Liver (tissue), 3 donors: ENCODE measurements at regions not wholly inside any gene's neighbourhood (a gene's known extent, or its start where the extent isn't known, plus 50 kb on each side); places are given as distances from the start of the nearest gene placed in this dataset.

Experiments
- ATF3 ChIP-seq: IDR thresholded peaks from 2 replicates; pipeline ENCODE4 v1.6.1; 2016; ENCODE audit warnings: antibody characterized with exemption
- CTCF ChIP-seq: fragments of 150-350 bp; IDR thresholded peaks from 2 replicates; pipeline ENCODE4 v1.5.1; 2017; ENCODE audit warnings: improper control_type of control experiment, low read depth, low read length; ENCODE audit not compliant: missing input control
- GABPA ChIP-seq, 2 donors: IDR thresholded peaks in 1 of 2; conservative IDR thresholded peaks in 1 of 2; 2 replicates each; pipeline ENCODE4 v1.6.1; 2016; ENCODE audit warnings: antibody characterized with exemption in 2 of 2, mild to moderate bottlenecking in 1 of 2, moderate library complexity in 1 of 2
- HNF4A ChIP-seq, 2 donors: conservative IDR thresholded peaks; 2 replicates each; pipeline ENCODE4 v1.6.1; 2016; ENCODE audit warnings: antibody characterized with exemption in 2 of 2, mild to moderate bottlenecking in 2 of 2
- REST ChIP-seq: IDR thresholded peaks from 2 replicates; pipeline ENCODE4 v1.6.1; 2016; ENCODE audit warnings: antibody characterized with exemption, mild to moderate bottlenecking
- RXRA ChIP-seq, 2 donors: IDR thresholded peaks; 2 replicates each; pipeline ENCODE4 v1.6.1; 2017 to 2018; ENCODE audit warnings: antibody characterized with exemption in 2 of 2, mild to moderate bottlenecking in 1 of 2
- donor health status: healthy.
- donor health status: healthy.

- no peak for TF ChIP-seq CTCF
- no peak for TF ChIP-seq REST
- no peak for TF ChIP-seq HNF4A (conservative IDR thresholded peaks at IDR 0.05)
- no peak for TF ChIP-seq GABPA (IDR thresholded peaks at IDR 0.05 in 1 of 2, conservative IDR thresholded peaks at IDR 0.05 in 1 of 2)
- TF ChIP-seq RXRA (IDR thresholded peaks at IDR 0.05): no peak
- TF ChIP-seq ATF3: no peak
Observed at GRCh38 chr13:99835442-99835841, 136.1 kb downstream of the ZIC5 start.
